NCI-H1092 (cell line): ENCODE measurements at regions not wholly inside any gene's neighbourhood (a gene's known extent, or its start where the extent isn't known, plus 50 kb on each side); places are given as distances from the start of the nearest gene placed in this dataset.

Experiments used
- DNase-seq: peaks from one replicate; lab custom pipeline; 2025; lab: John Stamatoyannopoulos, UW

GRCh38 chr20:42020316-42020715 lies 402.1 kb upstream of the CHD6 start:
- no peak for DNase-seq

GRCh38 chr20:42018979-42019378 lies 400.8 kb upstream of the CHD6 start:
- DNase-seq: no peak

- DNase-seq: no peak
Measured at GRCh38 chr20:42010090-42010489, 391.9 kb upstream of the CHD6 start.

- no peak for DNase-seq
Measured at GRCh38 chr20:42007251-42007650, 389.1 kb upstream of the CHD6 start.

GRCh38 chr20:42005211-42005610 lies 387.0 kb upstream of the CHD6 start:
- no peak for DNase-seq

GRCh38 chr20:42003380-42003779 lies 385.2 kb upstream of the CHD6 start:
- no peak for DNase-seq

GRCh38 chr20:41998539-41999341 lies 380.6 kb upstream of the CHD6 start:
- DNase-seq: no peak

- no peak for DNase-seq
Measured at GRCh38 chr20:41996951-41997350, 378.8 kb upstream of the CHD6 start.

GRCh38 chr20:41992481-41992880 lies 374.3 kb upstream of the CHD6 start:
- DNase-seq: no peak

- DNase-seq: no peak
Measured at GRCh38 chr20:41991412-41991811, 373.2 kb upstream of the CHD6 start.

- DNase-seq: no peak
Measured at GRCh38 chr20:41989935-41990635, 371.9 kb upstream of the CHD6 start.

GRCh38 chr20:41989039-41989679 lies 371.0 kb upstream of the CHD6 start:
- no peak for DNase-seq

GRCh38 chr20:41984031-41984430 lies 365.9 kb upstream of the CHD6 start:
- no peak for DNase-seq

GRCh38 chr20:41983159-41983558 lies 365.0 kb upstream of the CHD6 start:
- no peak for DNase-seq

- no peak for DNase-seq
Measured at GRCh38 chr20:41981746-41982145, 363.6 kb upstream of the CHD6 start.

GRCh38 chr20:41978875-41979274 lies 360.7 kb upstream of the CHD6 start:
- no peak for DNase-seq

- DNase-seq: no peak
Measured at GRCh38 chr20:41978246-41978790, 360.1 kb upstream of the CHD6 start.

- DNase-seq: no peak
Measured at GRCh38 chr20:41969656-41970055, 351.5 kb upstream of the CHD6 start.

- no peak for DNase-seq
Measured at GRCh38 chr20:41960166-41960565, 342.0 kb upstream of the CHD6 start.

- DNase-seq: no peak
Measured at GRCh38 chr20:41958391-41958790, 340.2 kb upstream of the CHD6 start.

GRCh38 chr20:41956338-41957074 lies 338.3 kb upstream of the CHD6 start:
- no peak for DNase-seq

GRCh38 chr20:41952166-41952565 lies 334.0 kb upstream of the CHD6 start:
- no peak for DNase-seq
